GM12891 (cell line): ENCODE measurements at regions not wholly inside any gene's neighbourhood (a gene's known extent, or its start where the extent isn't known, plus 50 kb on each side); places are given as distances from the start of the nearest gene placed in this dataset.

Experiments used
- PAX5 ChIP-seq: IDR thresholded peaks from 2 replicates; pipeline ENCODE4 v1.6.1; 2011; ENCODE audit warnings: low read length, moderate library complexity, mild to moderate bottlenecking; ENCODE audit not compliant: insufficient read depth, severe bottlenecking
- POLR2A ChIP-seq: IDR thresholded peaks from 2 replicates; pipeline ENCODE4 v1.6.1; 2011; ENCODE audit warnings: low read depth, low read length, control low read depth
- POLR2AphosphoS5 ChIP-seq: IDR thresholded peaks from 2 replicates; pipeline ENCODE4 v1.6.1; 2011; ENCODE audit warnings: low read depth, low read length, control low read depth
- POU2F2 ChIP-seq: IDR thresholded peaks from 2 replicates; pipeline ENCODE4 v1.6.1; 2011; ENCODE audit warnings: low read depth, mild to moderate bottlenecking, control low read depth, low read length, moderate library complexity
- SPI1 ChIP-seq: IDR thresholded peaks from 2 replicates; pipeline ENCODE4 v1.6.1; 2011; ENCODE audit warnings: low read depth, low read length, control low read depth
- TAF1 ChIP-seq: IDR thresholded peaks from 2 replicates; pipeline ENCODE4 v1.6.1; 2011; ENCODE audit warnings: low read depth, low read length, control low read depth

GRCh38 chr2:59737299-59737698 lies 816.2 kb downstream of the BCL11A start:
- TF ChIP-seq SPI1 (no peak), POLR2A (no peak), POLR2AphosphoS5 (no peak), TAF1 (no peak), POU2F2 (no peak), PAX5 (no peak)
